Testis (tissue), 2 donors: ENCODE measurements at regions not wholly inside any gene's neighbourhood (a gene's known extent, or its start where the extent isn't known, plus 50 kb on each side); places are given as distances from the start of the nearest gene placed in this dataset.

Experiments
- DNase-seq: peaks from one replicate; pipeline ENCODE4 v3.0.0-alpha.2; 2019
- H3K27ac ChIP-seq, 2 donors: fragments of 200-600 bp; sonication (generic); one replicate each; pipeline ENCODE4 v1.5.1; 2019
- H3K27me3 ChIP-seq: fragments of 200-600 bp; sonication (generic); one replicate; pipeline ENCODE4 v1.5.1; 2019
- H3K36me3 ChIP-seq: fragments of 200-600 bp; sonication (generic); one replicate; pipeline ENCODE4 v1.5.1; 2017; ENCODE audit warnings: low read depth; ENCODE audit errors: missing control alignments
- H3K4me1 ChIP-seq: fragments of 200-600 bp; sonication (generic); one replicate; pipeline ENCODE4 v1.5.1; 2019
- H3K4me3 ChIP-seq, 2 donors: fragments of 200-600 bp; sonication (generic); one replicate each; pipeline ENCODE4 v1.5.1; 2017 to 2019
- H3K9me3 ChIP-seq: fragments of 200-600 bp; sonication (generic); one replicate; pipeline ENCODE4 v1.5.1; 2017
- CTCF ChIP-seq, 3 experiments: fragments of 450-650 bp in 2 of 3; fragments of 200-600 bp in 1 of 3; sonication (generic) in 1 of 3; IDR thresholded peaks; one replicate each; pipeline ENCODE4 v1.5.1; 2016 to 2019; ENCODE audit warnings: antibody characterized with exemption in 3 of 3, mild to moderate bottlenecking in 2 of 3, moderate library complexity in 1 of 3
- POLR2A ChIP-seq: fragments of 450-650 bp; IDR thresholded peaks from one replicate; pipeline ENCODE4 v1.6.1; 2017; ENCODE audit warnings: antibody characterized with exemption, mild to moderate bottlenecking, moderate library complexity
- WGBS, 2 donors: methylation state at CpG; one replicate each; pipeline ENCODE4 v1.1.5; 2018; 5-methylcytosine and 5-hydroxymethylcytosine counted together
- intact Hi-C: fragments of 100-400 bp; cut with DNase I; formaldehyde crosslinking; loops from one replicate; pipeline ENCODE4 v1.15.1; 2023; ENCODE audit warnings: low total_unique reads

- DNase-seq: no peak
- no peaks in the 10 kb centered on the region for H3K4me1 ChIP-seq
- TF ChIP-seq POLR2A: no peak
- no peak for TF ChIP-seq CTCF (IDR thresholded peaks at IDR 0.05)
- no peaks in the 10 kb centered on the region for H3K27me3 ChIP-seq
- no peaks in the 10 kb centered on the region for H3K9me3 ChIP-seq
- no peak overlapping the region for H3K4me3 ChIP-seq
- H3K27ac ChIP-seq: no peak overlapping the region
- H3K36me3 ChIP-seq: no peaks in the 10 kb centered on the region
- intact Hi-C loops: no loop called here
Measured at GRCh38 chr5:175274171-175274570, 169.8 kb downstream of the DRD1 start.

GRCh38 chr5:175264406-175264805 is 179.6 kb downstream of the DRD1 start:
- intact Hi-C loops: no loop called here
- DNase-seq: no peak

GRCh38 chr5:175263776-175264175 is 180.2 kb downstream of the DRD1 start:
- no peaks in the 10 kb centered on the region for H3K36me3 ChIP-seq
- H3K4me3 ChIP-seq: no peak overlapping the region
- TF ChIP-seq CTCF (IDR thresholded peaks at IDR 0.05): no peak
- TF ChIP-seq POLR2A: no peak
- H3K4me1 ChIP-seq: no peaks in the 10 kb centered on the region
- DNase-seq: no peak
- no peaks in the 10 kb centered on the region for H3K9me3 ChIP-seq
- WGBS, 2 donors: 78 to 85% methylated on average over 3 of the region's 3 CpGs
- intact Hi-C loops: no loop called here
- H3K27ac ChIP-seq: no peak overlapping the region
- no peaks in the 10 kb centered on the region for H3K27me3 ChIP-seq

More at GRCh38 chr5:175264406-175264805, 179.6 kb downstream of the DRD1 start:
- Histone ChIP-seq H3K36me3 (no peaks in the 10 kb centered on the region), H3K27ac (no peak overlapping the region), H3K4me1 (no peaks in the 10 kb centered on the region), H3K9me3 (no peaks in the 10 kb centered on the region), H3K27me3 (no peaks in the 10 kb centered on the region), H3K4me3 (no peak overlapping the region)
- TF ChIP-seq CTCF (IDR thresholded peaks at IDR 0.05) (no peak), POLR2A (no peak)
- WGBS, 2 donors: 32 to 57% methylated on average over 2 of the region's 2 CpGs

- no peak overlapping the region for H3K4me3 ChIP-seq
- TF ChIP-seq POLR2A: no peak
- TF ChIP-seq CTCF (IDR thresholded peaks at IDR 0.05): no peak
- no peaks in the 10 kb centered on the region for H3K9me3 ChIP-seq
- H3K27me3 ChIP-seq: no peaks in the 10 kb centered on the region
- H3K36me3 ChIP-seq: no peaks in the 10 kb centered on the region
- DNase-seq: no peak
- H3K27ac ChIP-seq: no peak overlapping the region
- H3K4me1 ChIP-seq: no peaks in the 10 kb centered on the region
- 72 to 91% methylated on average over 4 of the region's 4 CpGs for WGBS, 2 donors
- intact Hi-C loops: no loop called here
Measured at GRCh38 chr5:175261526-175261925, 182.5 kb downstream of the DRD1 start.

GRCh38 chr5:175261037-175261436 is 182.9 kb downstream of the DRD1 start:
- TF ChIP-seq POLR2A: no peak
- TF ChIP-seq CTCF (IDR thresholded peaks at IDR 0.05): no peak
- intact Hi-C loops: no loop called here
- Histone ChIP-seq H3K9me3 (no peaks in the 10 kb centered on the region), H3K4me3 (no peak overlapping the region), H3K27ac (no peak overlapping the region), H3K4me1 (no peaks in the 10 kb centered on the region), H3K36me3 (no peaks in the 10 kb centered on the region), H3K27me3 (no peaks in the 10 kb centered on the region)
- no peak for DNase-seq
- WGBS, 2 donors: 62 to 63% methylated on average over 6 of the region's 6 CpGs
